HCT116 (cell line): ENCODE measurements at regions not wholly inside any gene's neighbourhood (a gene's known extent, or its start where the extent isn't known, plus 50 kb on each side); places are given as distances from the start of the nearest gene placed in this dataset.
"Not testable (repeated sequence)": the region's sequence is repeated elsewhere in the genome, so short reads cannot be mapped to it uniquely, and the experiment has no call there.

Experiments used
- JUND ChIP-seq: IDR thresholded peaks from 2 replicates; pipeline ENCODE4 v1.6.1; 2012
- POLR2A ChIP-seq: IDR thresholded peaks from 2 replicates; pipeline ENCODE4 v1.7.0; 2011; ENCODE audit warnings: borderline replicate concordance; ENCODE audit not compliant: insufficient read depth, insufficient read length; ENCODE audit errors: extremely low read depth
- POLR2AphosphoS5 ChIP-seq: IDR thresholded peaks from 2 replicates; pipeline ENCODE4 v1.6.1; 2011; ENCODE audit warnings: mild to moderate bottlenecking, low read depth, low read length, moderate library complexity
- RAD21 ChIP-seq: IDR thresholded peaks from 2 replicates; pipeline ENCODE4 v1.6.1; 2012; ENCODE audit warnings: low read depth, mild to moderate bottlenecking
- SIN3A ChIP-seq: IDR thresholded peaks from 2 replicates; pipeline ENCODE4 v1.6.1; 2012; ENCODE audit warnings: low read depth
- SP1 ChIP-seq: IDR thresholded peaks from 2 replicates; pipeline ENCODE4 v1.6.1; 2012; ENCODE audit warnings: low read depth
- TF ChIP-seq, protein P1 (sequence below), 3 experiments: fragments of 200-600 bp in 1 of 3; sonication (generic) in 1 of 3; IDR thresholded peaks in 2 of 3; conservative IDR thresholded peaks in 1 of 3; 2 replicates each; pipeline ENCODE4 v1.5.1; 2012 to 2017; ENCODE audit warnings: low read depth in 2 of 3, low read length in 2 of 3, antibody characterized with exemption in 1 of 3, borderline replicate concordance in 1 of 3, control low read depth in 1 of 3, mild to moderate bottlenecking in 1 of 3, mixed read lengths in 1 of 3, mixed run types in 1 of 3, moderate library complexity in 1 of 3; ENCODE audit not compliant: insufficient read depth in 1 of 3
- TF ChIP-seq, protein P2 (sequence below): IDR thresholded peaks from 2 replicates; pipeline ENCODE4 v1.6.1; 2012
- TF ChIP-seq, protein P3 (sequence below): IDR thresholded peaks from 2 replicates; pipeline ENCODE4 v1.6.1; 2011; ENCODE audit warnings: mild to moderate bottlenecking, low read length, moderate library complexity; ENCODE audit not compliant: insufficient replicate concordance; ENCODE audit errors: extremely low read depth
- TF ChIP-seq, protein P4 (sequence below): IDR thresholded peaks from 2 replicates; pipeline ENCODE4 v1.6.1; 2012; ENCODE audit warnings: low read depth
- TF ChIP-seq, protein P5 (sequence below): IDR thresholded peaks from 2 replicates; pipeline ENCODE4 v1.6.1; 2012

DNA sequence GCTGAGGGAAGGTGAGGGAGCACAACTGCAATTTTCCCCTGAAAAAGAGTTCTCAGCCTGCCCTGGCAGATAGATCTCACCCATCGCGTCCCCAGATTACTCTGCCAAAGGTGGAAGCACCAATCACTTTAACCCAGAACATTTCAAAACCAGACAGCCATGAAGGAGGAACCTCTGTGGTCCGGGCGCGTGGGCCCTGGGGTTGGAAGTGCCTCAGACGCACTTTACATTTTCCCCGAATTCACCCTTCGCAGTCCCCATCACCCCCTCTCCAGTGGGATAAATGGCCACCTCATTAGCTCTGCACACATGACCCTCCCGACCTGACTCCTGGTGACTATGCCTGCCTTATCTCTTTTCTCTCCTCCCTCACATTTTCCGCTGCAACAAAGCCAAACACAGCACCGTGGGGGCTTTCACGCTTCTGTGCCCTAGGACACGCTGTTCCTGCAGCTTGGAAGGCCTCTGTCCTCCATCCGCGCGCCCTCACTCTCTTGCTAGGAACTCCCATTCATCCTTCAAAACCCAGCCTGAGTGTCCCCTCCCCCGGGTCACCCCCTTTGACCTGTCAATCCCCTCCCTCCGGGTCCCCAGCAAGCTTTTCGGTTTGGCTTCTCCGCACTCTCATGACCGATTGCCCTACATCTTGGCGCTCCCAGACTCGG lies 68.2 kb upstream of the SPDYE9 start:
- not testable (repeated sequence) for TF ChIP-seq JUND, POLR2AphosphoS5, SIN3A, POLR2A, RAD21, SP1
- TF ChIP-seq, protein P1, sequence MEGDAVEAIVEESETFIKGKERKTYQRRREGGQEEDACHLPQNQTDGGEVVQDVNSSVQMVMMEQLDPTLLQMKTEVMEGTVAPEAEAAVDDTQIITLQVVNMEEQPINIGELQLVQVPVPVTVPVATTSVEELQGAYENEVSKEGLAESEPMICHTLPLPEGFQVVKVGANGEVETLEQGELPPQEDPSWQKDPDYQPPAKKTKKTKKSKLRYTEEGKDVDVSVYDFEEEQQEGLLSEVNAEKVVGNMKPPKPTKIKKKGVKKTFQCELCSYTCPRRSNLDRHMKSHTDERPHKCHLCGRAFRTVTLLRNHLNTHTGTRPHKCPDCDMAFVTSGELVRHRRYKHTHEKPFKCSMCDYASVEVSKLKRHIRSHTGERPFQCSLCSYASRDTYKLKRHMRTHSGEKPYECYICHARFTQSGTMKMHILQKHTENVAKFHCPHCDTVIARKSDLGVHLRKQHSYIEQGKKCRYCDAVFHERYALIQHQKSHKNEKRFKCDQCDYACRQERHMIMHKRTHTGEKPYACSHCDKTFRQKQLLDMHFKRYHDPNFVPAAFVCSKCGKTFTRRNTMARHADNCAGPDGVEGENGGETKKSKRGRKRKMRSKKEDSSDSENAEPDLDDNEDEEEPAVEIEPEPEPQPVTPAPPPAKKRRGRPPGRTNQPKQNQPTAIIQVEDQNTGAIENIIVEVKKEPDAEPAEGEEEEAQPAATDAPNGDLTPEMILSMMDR (IDR thresholded peaks at IDR 0.05 in 2 of 3, conservative IDR thresholded peaks at IDR 0.05 in 1 of 3; ENCODE audit: borderline replicate concordance in 1 of 3, insufficient read depth in 1 of 3, low read depth in 2 of 3, low read length in 2 of 3): not testable (repeated sequence)
- TF ChIP-seq, protein P2, sequence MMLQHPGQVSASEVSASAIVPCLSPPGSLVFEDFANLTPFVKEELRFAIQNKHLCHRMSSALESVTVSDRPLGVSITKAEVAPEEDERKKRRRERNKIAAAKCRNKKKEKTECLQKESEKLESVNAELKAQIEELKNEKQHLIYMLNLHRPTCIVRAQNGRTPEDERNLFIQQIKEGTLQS: not testable (repeated sequence)
- TF ChIP-seq, protein P3, sequence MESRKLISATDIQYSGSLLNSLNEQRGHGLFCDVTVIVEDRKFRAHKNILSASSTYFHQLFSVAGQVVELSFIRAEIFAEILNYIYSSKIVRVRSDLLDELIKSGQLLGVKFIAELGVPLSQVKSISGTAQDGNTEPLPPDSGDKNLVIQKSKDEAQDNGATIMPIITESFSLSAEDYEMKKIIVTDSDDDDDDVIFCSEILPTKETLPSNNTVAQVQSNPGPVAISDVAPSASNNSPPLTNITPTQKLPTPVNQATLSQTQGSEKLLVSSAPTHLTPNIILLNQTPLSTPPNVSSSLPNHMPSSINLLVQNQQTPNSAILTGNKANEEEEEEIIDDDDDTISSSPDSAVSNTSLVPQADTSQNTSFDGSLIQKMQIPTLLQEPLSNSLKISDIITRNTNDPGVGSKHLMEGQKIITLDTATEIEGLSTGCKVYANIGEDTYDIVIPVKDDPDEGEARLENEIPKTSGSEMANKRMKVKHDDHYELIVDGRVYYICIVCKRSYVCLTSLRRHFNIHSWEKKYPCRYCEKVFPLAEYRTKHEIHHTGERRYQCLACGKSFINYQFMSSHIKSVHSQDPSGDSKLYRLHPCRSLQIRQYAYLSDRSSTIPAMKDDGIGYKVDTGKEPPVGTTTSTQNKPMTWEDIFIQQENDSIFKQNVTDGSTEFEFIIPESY: not testable (repeated sequence)
- TF ChIP-seq, protein P4, sequence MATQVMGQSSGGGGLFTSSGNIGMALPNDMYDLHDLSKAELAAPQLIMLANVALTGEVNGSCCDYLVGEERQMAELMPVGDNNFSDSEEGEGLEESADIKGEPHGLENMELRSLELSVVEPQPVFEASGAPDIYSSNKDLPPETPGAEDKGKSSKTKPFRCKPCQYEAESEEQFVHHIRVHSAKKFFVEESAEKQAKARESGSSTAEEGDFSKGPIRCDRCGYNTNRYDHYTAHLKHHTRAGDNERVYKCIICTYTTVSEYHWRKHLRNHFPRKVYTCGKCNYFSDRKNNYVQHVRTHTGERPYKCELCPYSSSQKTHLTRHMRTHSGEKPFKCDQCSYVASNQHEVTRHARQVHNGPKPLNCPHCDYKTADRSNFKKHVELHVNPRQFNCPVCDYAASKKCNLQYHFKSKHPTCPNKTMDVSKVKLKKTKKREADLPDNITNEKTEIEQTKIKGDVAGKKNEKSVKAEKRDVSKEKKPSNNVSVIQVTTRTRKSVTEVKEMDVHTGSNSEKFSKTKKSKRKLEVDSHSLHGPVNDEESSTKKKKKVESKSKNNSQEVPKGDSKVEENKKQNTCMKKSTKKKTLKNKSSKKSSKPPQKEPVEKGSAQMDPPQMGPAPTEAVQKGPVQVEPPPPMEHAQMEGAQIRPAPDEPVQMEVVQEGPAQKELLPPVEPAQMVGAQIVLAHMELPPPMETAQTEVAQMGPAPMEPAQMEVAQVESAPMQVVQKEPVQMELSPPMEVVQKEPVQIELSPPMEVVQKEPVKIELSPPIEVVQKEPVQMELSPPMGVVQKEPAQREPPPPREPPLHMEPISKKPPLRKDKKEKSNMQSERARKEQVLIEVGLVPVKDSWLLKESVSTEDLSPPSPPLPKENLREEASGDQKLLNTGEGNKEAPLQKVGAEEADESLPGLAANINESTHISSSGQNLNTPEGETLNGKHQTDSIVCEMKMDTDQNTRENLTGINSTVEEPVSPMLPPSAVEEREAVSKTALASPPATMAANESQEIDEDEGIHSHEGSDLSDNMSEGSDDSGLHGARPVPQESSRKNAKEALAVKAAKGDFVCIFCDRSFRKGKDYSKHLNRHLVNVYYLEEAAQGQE: not testable (repeated sequence)
- TF ChIP-seq, protein P5, sequence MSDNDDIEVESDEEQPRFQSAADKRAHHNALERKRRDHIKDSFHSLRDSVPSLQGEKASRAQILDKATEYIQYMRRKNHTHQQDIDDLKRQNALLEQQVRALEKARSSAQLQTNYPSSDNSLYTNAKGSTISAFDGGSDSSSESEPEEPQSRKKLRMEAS: not testable (repeated sequence)
